GM19467 (cell line): ENCODE measurements at regions not wholly inside any gene's neighbourhood (a gene's known extent, or its start where the extent isn't known, plus 50 kb on each side); places are given as distances from the start of the nearest gene placed in this dataset.

ENCODE experiments used
- ATAC-seq: cut with Tn5 transposase; IDR thresholded peaks from one replicate; pipeline ENCODE4 v1.9.1; 2021; ENCODE audit warnings: mild to moderate bottlenecking, moderate library complexity; ENCODE audit not compliant: unreplicated experiment

DNA sequence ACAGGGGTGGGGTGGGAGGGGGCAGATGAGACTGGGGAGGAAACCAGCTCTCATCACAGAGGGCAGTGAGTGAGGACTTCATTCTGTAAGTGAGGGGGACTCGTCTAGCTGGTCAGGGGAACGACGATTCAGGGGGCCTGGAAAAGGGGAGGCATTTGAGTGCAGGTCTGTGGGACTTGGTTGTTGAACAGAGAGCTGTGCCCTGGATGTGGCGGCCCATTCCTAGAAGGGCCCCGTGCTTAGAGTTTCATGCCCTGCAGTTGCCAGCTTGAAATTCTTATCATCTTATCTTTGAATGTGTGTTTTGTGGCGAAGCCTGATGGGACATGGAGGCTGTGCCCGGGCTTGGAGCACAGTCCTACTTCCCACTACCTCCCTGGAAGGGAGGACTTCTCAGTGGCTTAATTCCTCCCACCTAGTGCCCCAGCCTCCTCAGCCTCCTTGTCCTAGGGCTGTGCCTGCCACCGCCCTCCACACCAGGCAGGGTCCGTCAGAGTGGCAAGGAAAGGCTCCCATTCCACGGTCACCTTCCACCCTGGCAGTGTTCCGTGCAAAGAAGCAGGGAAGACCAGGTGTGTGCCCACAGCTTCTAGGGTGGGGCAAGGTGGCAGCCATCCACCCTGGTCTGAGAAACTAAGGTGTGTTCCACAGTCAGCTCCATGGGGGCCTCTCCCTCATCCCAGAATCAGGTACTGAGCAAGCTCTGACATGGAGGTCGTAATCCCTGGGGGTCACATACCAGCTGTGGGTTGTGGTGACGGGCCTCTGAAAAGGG is 59.7 kb upstream of the LMO1 start:
- no peak for ATAC-seq

GRCh38 chr11:8321876-8322275 is 58.2 kb upstream of the LMO1 start:
- no peak for ATAC-seq

GRCh38 chr11:8320076-8320475 is 56.4 kb upstream of the LMO1 start:
- no peak for ATAC-seq

GRCh38 chr11:8318536-8318935 is 54.9 kb upstream of the LMO1 start:
- no peak for ATAC-seq

- no peak for ATAC-seq
Observed at GRCh38 chr11:8317159-8317558, 53.5 kb upstream of the LMO1 start.

GRCh38 chr11:8315954-8316353 is 52.3 kb upstream of the LMO1 start:
- no peak for ATAC-seq

DNA sequence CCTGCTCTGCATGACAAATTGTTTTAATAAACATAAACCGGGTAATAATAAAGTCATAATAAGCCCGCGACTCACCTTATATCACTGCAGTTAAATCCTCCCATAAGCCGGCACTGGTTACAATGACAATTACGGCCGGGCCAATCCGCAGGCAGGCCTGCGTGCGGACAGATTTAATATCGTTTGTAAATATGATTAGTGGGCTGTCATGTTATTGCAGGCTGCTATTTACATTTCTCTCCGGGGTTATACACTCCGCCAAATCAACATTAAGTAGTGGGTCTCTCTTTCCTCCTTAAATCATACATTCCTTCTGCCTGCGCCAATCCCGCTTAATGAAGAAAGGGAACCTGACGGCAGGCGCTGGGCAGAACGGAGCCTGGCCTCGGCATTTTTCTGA is 51.8 kb upstream of the LMO1 start:
- no peak for ATAC-seq

DNA sequence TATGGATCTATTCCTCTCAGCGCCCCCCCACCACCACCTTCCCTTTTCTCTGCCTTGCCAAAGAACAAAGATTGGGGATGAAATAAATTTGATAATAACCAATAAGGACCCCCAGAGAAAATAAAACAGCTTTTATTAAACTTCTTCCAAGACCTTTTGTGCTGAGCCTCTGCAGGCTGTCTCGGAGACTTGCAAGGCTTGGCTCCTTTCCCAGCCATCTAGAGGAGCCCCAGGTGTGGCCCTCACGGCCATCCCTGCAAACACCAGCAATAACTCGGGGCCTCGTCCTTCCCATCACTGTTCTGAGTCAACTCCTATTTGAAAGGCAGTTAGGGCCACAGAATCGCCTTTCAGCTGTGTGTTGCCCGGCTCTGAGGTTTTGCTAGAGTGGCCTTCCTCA is 51.2 kb upstream of the LMO1 start:
- ATAC-seq = no peak

DNA sequence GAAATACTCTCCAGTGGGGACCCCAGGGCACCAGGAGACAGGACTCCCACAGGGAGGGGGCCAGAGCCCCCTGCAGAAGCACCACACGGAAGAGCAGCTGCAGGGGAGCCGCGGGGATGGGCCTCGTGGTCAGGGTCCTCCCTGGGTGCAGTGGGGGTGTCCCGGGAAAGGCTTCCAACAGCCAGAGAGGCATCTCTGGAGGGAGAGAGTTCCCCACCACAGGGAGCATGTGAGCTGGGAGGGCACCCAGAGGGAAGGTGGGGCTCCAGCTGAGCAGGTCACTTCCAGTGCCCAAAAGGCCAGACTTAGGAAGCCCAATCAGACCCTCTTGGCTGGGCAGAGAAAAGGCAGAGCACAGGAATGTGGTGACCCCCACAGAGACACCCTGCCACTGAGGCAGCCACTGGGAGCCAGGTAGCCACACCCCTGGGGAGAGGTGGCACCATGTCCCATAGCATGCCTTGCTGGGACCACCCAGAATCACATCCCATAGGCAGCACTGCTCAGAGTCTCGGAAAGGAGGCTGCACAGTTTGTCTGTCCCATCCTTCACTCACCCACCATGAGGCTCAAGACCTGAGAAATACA is 49.9 kb upstream of the LMO1 start:
- ATAC-seq = no peak
